Right atrium auricular region (tissue), 2 donors: ENCODE measurements at regions not wholly inside any gene's neighbourhood (a gene's known extent, or its start where the extent isn't known, plus 50 kb on each side); places are given as distances from the start of the nearest gene placed in this dataset.

ENCODE experiments used
- DNase-seq: peaks from one replicate; pipeline ENCODE4 v3.0.0-alpha.2; 2019; ENCODE audit warnings: low spot score
- H3K27ac ChIP-seq, 2 donors: fragments of 200-600 bp; sonication (generic); 1 replicate in 1 of 2; 2 replicates in 1 of 2; pipeline ENCODE4 v1.5.1; 2016 to 2019
- H3K27me3 ChIP-seq, 2 donors: fragments of 200-600 bp; sonication (generic); one replicate each; pipeline versions ENCODE4 v1.5.1 to v1.6.0; 2017 to 2019
- H3K36me3 ChIP-seq: fragments of 200-600 bp; sonication (generic); one replicate; pipeline ENCODE4 v1.5.1; 2016
- H3K4me1 ChIP-seq, 2 donors: fragments of 200-600 bp; sonication (generic); one replicate each; pipeline versions ENCODE4 v1.5.1 to v1.6.0; 2017 to 2019
- H3K4me3 ChIP-seq, 2 donors: fragments of 200-600 bp; sonication (generic); 1 replicate in 1 of 2; 2 replicates in 1 of 2; pipeline ENCODE4 v1.5.1; 2017 to 2019; ENCODE audit warnings: mild to moderate bottlenecking in 1 of 2, moderate library complexity in 1 of 2
- H3K9me3 ChIP-seq, 2 donors: fragments of 200-600 bp; sonication (generic); one replicate each; pipeline ENCODE4 v1.5.1; 2019
- CTCF ChIP-seq, 2 donors: fragments of 200-600 bp; sonication (generic); IDR thresholded peaks; one replicate each; pipeline ENCODE4 v1.5.1; 2019; ENCODE audit warnings: antibody characterized with exemption in 2 of 2

DNA sequence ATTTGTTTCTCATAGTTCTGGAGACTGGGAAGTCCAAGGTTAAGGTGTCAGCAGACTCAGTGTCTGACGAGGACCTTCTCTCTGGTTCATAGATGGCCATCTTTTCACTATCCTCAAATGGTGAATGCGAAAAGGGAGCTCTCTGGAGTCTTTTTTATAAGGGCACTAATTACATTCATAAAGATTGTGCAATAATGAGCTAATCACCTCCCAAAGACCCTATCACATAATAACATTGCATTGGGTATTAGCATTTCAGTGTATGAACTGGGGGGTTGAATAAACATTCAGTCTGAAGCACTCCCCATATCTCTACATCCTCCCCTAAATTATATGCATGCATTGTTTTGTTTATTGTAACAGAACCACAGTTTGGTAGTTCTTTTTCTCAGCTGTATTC lies 1086.5 kb downstream of the CDH11 start:
- no peak for TF ChIP-seq CTCF (IDR thresholded peaks at IDR 0.05)
- H3K36me3 ChIP-seq: no peaks in the 10 kb centered on the region

DNA sequence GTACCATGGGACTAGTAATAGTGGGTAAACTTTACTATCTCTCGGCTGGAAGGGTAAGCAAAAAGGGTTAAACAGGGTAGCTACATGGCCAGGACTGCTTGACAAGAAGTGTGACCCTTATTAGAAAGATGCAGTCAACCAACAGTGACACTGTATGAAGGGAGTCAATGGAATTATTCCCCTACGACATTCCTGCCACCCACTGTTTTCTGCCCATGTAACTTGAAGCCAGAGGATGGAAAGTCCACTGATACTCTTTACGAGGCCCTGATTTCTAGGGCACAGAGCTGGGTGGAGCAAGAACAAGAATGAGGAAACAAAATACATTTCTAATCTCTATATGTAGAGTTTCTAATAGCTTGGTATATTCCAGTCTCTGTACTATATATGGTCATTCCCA lies 1102.5 kb downstream of the CDH11 start:
- Histone ChIP-seq H3K9me3 (no peaks in the 10 kb centered on the region), H3K27me3 (no peaks in the 10 kb centered on the region), H3K27ac (no peak overlapping the region), H3K4me1 (peaks cover 0 to 8% of the 10 kb centered on the region in 2 donors), H3K36me3 (no peaks in the 10 kb centered on the region), H3K4me3 (no peak overlapping the region)
- DNase-seq: no peak
- TF ChIP-seq CTCF (IDR thresholded peaks at IDR 0.05): no peak

More for the DNA sequence above, 1086.5 kb downstream of the CDH11 start:
- Histone ChIP-seq H3K27ac (no peak overlapping the region), H3K9me3 (no peaks in the 10 kb centered on the region), H3K27me3 (no peaks in the 10 kb centered on the region), H3K4me3 (no peak overlapping the region), H3K4me1 (no peaks in the 10 kb centered on the region)
- no peak for DNase-seq

DNA sequence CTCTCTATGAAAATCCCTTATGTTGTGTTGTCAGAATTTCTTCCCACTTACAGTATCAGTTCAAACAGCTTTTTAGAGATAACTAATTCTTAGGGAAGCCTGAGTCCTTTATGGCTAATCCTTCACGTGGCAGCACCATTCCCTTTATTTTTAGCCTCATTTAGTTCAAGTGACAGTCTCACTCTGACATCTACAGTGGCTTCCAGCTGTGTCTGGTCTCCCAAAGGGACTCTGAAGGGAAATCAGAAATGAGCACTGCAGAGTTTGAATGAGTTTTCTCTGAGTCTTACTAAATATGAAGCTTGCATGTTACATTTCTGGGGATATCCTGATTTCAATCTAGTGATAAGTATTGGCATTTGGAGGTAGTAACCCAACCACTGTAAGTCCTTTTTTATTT lies 1104.1 kb downstream of the CDH11 start:
- peaks cover 0 to 8% of the 10 kb centered on the region in 2 donors for H3K4me1 ChIP-seq
- no peak overlapping the region for H3K27ac ChIP-seq
- no peak overlapping the region for H3K4me3 ChIP-seq
- no peaks in the 10 kb centered on the region for H3K9me3 ChIP-seq
- H3K36me3 ChIP-seq: no peaks in the 10 kb centered on the region
- no peak for TF ChIP-seq CTCF (IDR thresholded peaks at IDR 0.05)
- H3K27me3 ChIP-seq: no peaks in the 10 kb centered on the region
- no peak for DNase-seq

DNA sequence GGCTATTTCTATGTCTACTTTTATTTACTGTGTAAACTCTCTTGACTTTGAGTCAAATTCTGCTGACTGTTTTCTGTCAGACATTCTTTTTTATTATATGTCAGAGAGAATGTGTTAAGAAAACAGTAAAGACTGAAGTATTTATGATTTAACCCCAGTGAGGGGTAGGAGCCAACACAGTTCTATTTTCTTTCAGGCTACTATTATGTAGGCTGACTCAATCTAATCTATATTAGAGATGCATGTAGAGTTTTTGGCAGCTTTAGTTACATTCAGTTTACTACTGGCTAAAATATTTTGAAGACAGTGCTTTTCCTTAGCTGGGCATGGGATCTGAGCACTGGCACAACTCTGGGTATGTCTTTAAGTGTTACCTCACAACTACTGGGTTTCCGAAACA lies 1108.0 kb downstream of the CDH11 start:
- no peaks in the 10 kb centered on the region for H3K9me3 ChIP-seq
- no peak for TF ChIP-seq CTCF (IDR thresholded peaks at IDR 0.05)
- H3K36me3 ChIP-seq: no peaks in the 10 kb centered on the region
- H3K27ac ChIP-seq: no peak overlapping the region
- no peak for DNase-seq
- no peaks in the 10 kb centered on the region for H3K27me3 ChIP-seq
- H3K4me1 ChIP-seq: peaks cover 0 to 12% of the 10 kb centered on the region in 2 donors
- H3K4me3 ChIP-seq: no peak overlapping the region

- no peaks in the 10 kb centered on the region for H3K36me3 ChIP-seq
- no peaks in the 10 kb centered on the region for H3K27me3 ChIP-seq
- H3K27ac ChIP-seq: peak overlapping the region; percentile 55 to 83
- TF ChIP-seq CTCF (IDR thresholded peaks at IDR 0.05): no peak
- H3K9me3 ChIP-seq: no peaks in the 10 kb centered on the region
- no peak for DNase-seq
- no peak overlapping the region for H3K4me3 ChIP-seq
- peaks cover 0 to 4% of the 10 kb centered on the region in 2 donors for H3K4me1 ChIP-seq
Observed at GRCh38 chr16:64012166-64012565, 1109.7 kb downstream of the CDH11 start.

- no peaks in the 10 kb centered on the region for H3K36me3 ChIP-seq
- no peak for DNase-seq
- H3K4me1 ChIP-seq: peaks cover 0 to 4% of the 10 kb centered on the region in 2 donors
- TF ChIP-seq CTCF (IDR thresholded peaks at IDR 0.05): no peak
- no peaks in the 10 kb centered on the region for H3K9me3 ChIP-seq
- peak overlapping the region; percentile 55 to 83 for H3K27ac ChIP-seq
- H3K4me3 ChIP-seq: no peak overlapping the region
- no peaks in the 10 kb centered on the region for H3K27me3 ChIP-seq
Observed at GRCh38 chr16:64011650-64012049, 1110.2 kb downstream of the CDH11 start.
